SU-DHL-6 (cell line): ENCODE measurements at regions not wholly inside any gene's neighbourhood (a gene's known extent, or its start where the extent isn't known, plus 50 kb on each side); places are given as distances from the start of the nearest gene placed in this dataset.

Source experiments
- EZH2phosphoT487 ChIP-seq: fragments of 200-600 bp; sonication (generic), shearing (Covaris generic); conservative IDR thresholded peaks from 2 replicates; pipeline ENCODE4 v1.6.1; 2018; ENCODE audit warnings: mild to moderate bottlenecking, antibody characterized with exemption, low read length, moderate library complexity, mixed read lengths
- TF ChIP-seq, protein P1 (sequence below): fragments of 200-600 bp; sonication (generic); IDR thresholded peaks from one replicate; pipeline ENCODE4 v1.5.1; 2017; ENCODE audit warnings: antibody characterized with exemption, mild to moderate bottlenecking, low read length, moderate library complexity; ENCODE audit not compliant: insufficient read depth, poor library complexity, severe bottlenecking

DNA sequence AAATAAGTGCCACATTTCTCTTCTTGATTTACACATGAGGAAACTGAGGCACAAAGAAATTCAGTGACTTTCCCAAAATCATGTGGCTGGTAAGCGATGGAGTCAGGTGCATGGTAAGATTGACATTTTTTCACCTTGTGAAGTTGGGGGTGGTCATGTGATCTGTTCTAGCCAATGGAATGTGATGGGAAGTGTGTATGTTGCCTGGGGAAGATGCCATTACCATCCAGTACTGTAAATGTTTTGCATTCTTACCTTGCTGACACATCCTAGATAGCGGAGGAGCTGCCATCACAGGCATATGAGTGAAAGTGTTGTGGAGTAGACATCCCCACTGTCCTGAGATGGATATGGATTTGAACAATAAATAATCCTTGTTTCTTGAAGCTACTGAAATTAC, 499.6 kb upstream of the SULF2 start:
- TF ChIP-seq, protein P1, sequence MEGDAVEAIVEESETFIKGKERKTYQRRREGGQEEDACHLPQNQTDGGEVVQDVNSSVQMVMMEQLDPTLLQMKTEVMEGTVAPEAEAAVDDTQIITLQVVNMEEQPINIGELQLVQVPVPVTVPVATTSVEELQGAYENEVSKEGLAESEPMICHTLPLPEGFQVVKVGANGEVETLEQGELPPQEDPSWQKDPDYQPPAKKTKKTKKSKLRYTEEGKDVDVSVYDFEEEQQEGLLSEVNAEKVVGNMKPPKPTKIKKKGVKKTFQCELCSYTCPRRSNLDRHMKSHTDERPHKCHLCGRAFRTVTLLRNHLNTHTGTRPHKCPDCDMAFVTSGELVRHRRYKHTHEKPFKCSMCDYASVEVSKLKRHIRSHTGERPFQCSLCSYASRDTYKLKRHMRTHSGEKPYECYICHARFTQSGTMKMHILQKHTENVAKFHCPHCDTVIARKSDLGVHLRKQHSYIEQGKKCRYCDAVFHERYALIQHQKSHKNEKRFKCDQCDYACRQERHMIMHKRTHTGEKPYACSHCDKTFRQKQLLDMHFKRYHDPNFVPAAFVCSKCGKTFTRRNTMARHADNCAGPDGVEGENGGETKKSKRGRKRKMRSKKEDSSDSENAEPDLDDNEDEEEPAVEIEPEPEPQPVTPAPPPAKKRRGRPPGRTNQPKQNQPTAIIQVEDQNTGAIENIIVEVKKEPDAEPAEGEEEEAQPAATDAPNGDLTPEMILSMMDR = no peak
- no peak for TF ChIP-seq EZH2phosphoT487
